CD4-positive, alpha-beta memory T cell (primary cell): ENCODE measurements at regions not wholly inside any gene's neighbourhood (a gene's known extent, or its start where the extent isn't known, plus 50 kb on each side); places are given as distances from the start of the nearest gene placed in this dataset.
A peak's percentile ranks its signal among the peaks of the same experiment; 100 is the strongest.

Experiments used
- CTCF ChIA-PET: fragments of 350-600 bp; sonication (Branson Sonifier 250); formaldehyde crosslinking; loops from one replicate; lab custom pipeline; 2021; ENCODE audit warnings: inconsistent platforms; ENCODE audit not compliant: partially characterized antibody; lab: Charles Lee
- POLR2A ChIA-PET: fragments of 350-600 bp; sonication (Branson Sonifier 250); formaldehyde crosslinking; loops from one replicate; lab custom pipeline; 2021; ENCODE audit not compliant: partially characterized antibody; lab: Charles Lee
- DNase-seq, 5 donors: peaks; one replicate each; pipeline versions ENCODE4 v3.0.0 to v3.0.0-alpha.2; 2020 to 2022; ENCODE audit warnings: mixed read lengths in 1 of 5
- H3K27ac ChIP-seq: one replicate; pipeline ENCODE4 v1.7.0; 2013; ENCODE audit warnings: low read depth, low read length
- H3K27me3 ChIP-seq: 2 replicates; pipeline ENCODE4 v1.7.0; 2013; ENCODE audit warnings: mild to moderate bottlenecking, low read length, moderate library complexity; ENCODE audit not compliant: insufficient read depth
- H3K36me3 ChIP-seq: 2 replicates; pipeline ENCODE4 v1.7.0; 2013; ENCODE audit warnings: mild to moderate bottlenecking, low read length, moderate library complexity; ENCODE audit not compliant: insufficient read depth
- H3K4me1 ChIP-seq: 2 replicates; pipeline ENCODE4 v1.7.0; 2013; ENCODE audit warnings: mild to moderate bottlenecking, low read length, moderate library complexity; ENCODE audit not compliant: insufficient read depth
- H3K4me3 ChIP-seq, 2 donors: one replicate each; pipeline ENCODE4 v1.7.0; 2013; ENCODE audit warnings: low read length in 2 of 2, mild to moderate bottlenecking in 1 of 2
- H3K9me3 ChIP-seq, 2 donors: one replicate each; pipeline ENCODE4 v1.7.0; 2013; ENCODE audit warnings: low read length in 2 of 2, control low read depth in 1 of 2; ENCODE audit not compliant: control insufficient read depth in 1 of 2
- H3K27ac Mint-ChIP-seq, 7 donors: one replicate each; pipeline ENCODE4 v1.8.0; 2020 to 2021; ENCODE audit warnings: mixed read lengths in 7 of 7, mild to moderate bottlenecking in 6 of 7, inconsistent platforms in 3 of 7, moderate library complexity in 3 of 7
- H3K27me3 Mint-ChIP-seq, 2 donors: one replicate each; pipeline ENCODE4 v1.8.0; 2020 to 2021; ENCODE audit warnings: mixed read lengths in 2 of 2
- H3K36me3 Mint-ChIP-seq, 2 donors: one replicate each; pipeline ENCODE4 v1.8.0; 2020 to 2021; ENCODE audit warnings: mixed read lengths in 2 of 2, inconsistent platforms in 1 of 2, mild to moderate bottlenecking in 1 of 2
- H3K4me1 Mint-ChIP-seq, 4 donors: one replicate each; pipeline ENCODE4 v1.8.0; 2020 to 2021; ENCODE audit warnings: mixed read lengths in 4 of 4, mild to moderate bottlenecking in 1 of 4
- H3K4me3 Mint-ChIP-seq, 8 donors: one replicate each; pipeline ENCODE4 v1.8.0; 2020 to 2021; ENCODE audit warnings: mixed read lengths in 8 of 8, mild to moderate bottlenecking in 7 of 8, moderate library complexity in 6 of 8, inconsistent platforms in 3 of 8
- H3K9me3 Mint-ChIP-seq, 8 donors: one replicate each; pipeline ENCODE4 v1.8.0; 2020 to 2021; ENCODE audit warnings: mixed read lengths in 8 of 8, mild to moderate bottlenecking in 5 of 8, inconsistent platforms in 3 of 8, moderate library complexity in 1 of 8
- intact Hi-C: fragments of 100-400 bp; cut with micrococcal nuclease; formaldehyde crosslinking; loops from one replicate; pipeline ENCODE4 v1.15.1; 2023

- POLR2A ChIA-PET, result no interaction called here
- no peaks in the 10 kb centered on the region for H3K4me1 Mint-ChIP-seq
- H3K9me3 ChIP-seq, result peaks cover 0 to 3% of the 10 kb centered on the region in 2 donors
Measured at GRCh38 chr3:117977504-117978228, 1057.0 kb downstream of the IGSF11 start.

GRCh38 chr3:117979466-117979865 is 1055.2 kb downstream of the IGSF11 start:
- POLR2A ChIA-PET, result no interaction called here
- no peaks in the 10 kb centered on the region for H3K36me3 ChIP-seq
- Mint-ChIP-seq H3K27ac (no peak overlapping the region), H3K36me3 (no peaks in the 10 kb centered on the region), H3K4me1 (no peaks in the 10 kb centered on the region), H3K9me3 (peaks cover 0 to 8% (median 0%) of the 10 kb centered on the region in 8 donors), H3K4me3 (no peak overlapping the region), H3K27me3 (no peaks in the 10 kb centered on the region)
- peaks cover 0 to 3% of the 10 kb centered on the region in 2 donors for H3K9me3 ChIP-seq
- H3K27ac ChIP-seq, result no peak overlapping the region
- DNase-seq, result no peak
- intact Hi-C loops, result no loop called here
- H3K4me1 ChIP-seq, result no peaks in the 10 kb centered on the region
- CTCF ChIA-PET, result no interaction called here
- no peaks in the 10 kb centered on the region for H3K27me3 ChIP-seq
- no peak overlapping the region for H3K4me3 ChIP-seq

More at GRCh38 chr3:117977504-117978228, 1057.0 kb downstream of the IGSF11 start:
- intact Hi-C loops, result no loop called here
- Mint-ChIP-seq H3K9me3 (peaks cover 0 to 8% (median 0%) of the 10 kb centered on the region in 8 donors), H3K27ac (no peak overlapping the region), H3K27me3 (no peaks in the 10 kb centered on the region), H3K4me3 (no peak overlapping the region), H3K36me3 (no peaks in the 10 kb centered on the region)
- DNase-seq, result no peak
- H3K4me3 ChIP-seq, result no peak overlapping the region
- no peaks in the 10 kb centered on the region for H3K27me3 ChIP-seq
- CTCF ChIA-PET, result no interaction called here
- H3K4me1 ChIP-seq, result no peaks in the 10 kb centered on the region
- no peak overlapping the region for H3K27ac ChIP-seq
- no peaks in the 10 kb centered on the region for H3K36me3 ChIP-seq

GRCh38 chr3:117987256-117987655 is 1047.4 kb downstream of the IGSF11 start:
- Histone ChIP-seq H3K36me3 (no peaks in the 10 kb centered on the region), H3K9me3 (no peaks in the 10 kb centered on the region), H3K27ac (no peak overlapping the region), H3K27me3 (no peaks in the 10 kb centered on the region), H3K4me1 (no peaks in the 10 kb centered on the region), H3K4me3 (no peak overlapping the region)
- intact Hi-C loops, result no loop called here
- Mint-ChIP-seq H3K9me3 (peaks cover 0 to 8% (median 3%) of the 10 kb centered on the region in 8 donors), H3K36me3 (no peaks in the 10 kb centered on the region), H3K4me1 (no peaks in the 10 kb centered on the region), H3K27me3 (no peaks in the 10 kb centered on the region), H3K4me3 (no peak overlapping the region), H3K27ac (no peak overlapping the region)
- no peak for DNase-seq
- ChIA-PET CTCF (interaction anchor here (1.3 kb wide), 1 partner anchor 11 kb away, joined by 3 read pairs; no protein-coding TSS in a partner anchor), POLR2A (no interaction called here)

DNA sequence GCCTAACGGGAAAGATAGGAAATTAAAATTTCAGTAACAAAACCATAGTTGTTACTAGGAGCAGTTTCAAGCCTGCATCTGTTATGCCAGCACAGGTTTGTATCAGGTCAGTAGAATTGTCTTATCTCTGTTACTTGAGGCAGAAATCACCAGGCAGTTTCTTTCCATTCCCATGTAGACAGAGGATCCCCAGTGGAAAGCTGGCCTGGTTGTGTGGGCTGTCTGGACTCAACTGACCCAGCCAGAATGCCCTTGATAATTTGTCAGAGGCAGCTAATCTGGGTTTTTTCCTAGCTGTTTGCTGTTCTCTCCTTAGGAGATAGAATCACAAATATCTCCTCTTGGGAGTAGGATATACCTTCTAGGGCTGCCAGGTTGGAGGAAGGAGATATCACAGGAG is 1044.7 kb downstream of the IGSF11 start:
- H3K36me3 ChIP-seq, result no peaks in the 10 kb centered on the region
- H3K27me3 ChIP-seq, result no peaks in the 10 kb centered on the region
- no peak overlapping the region for H3K4me3 ChIP-seq
- ChIA-PET POLR2A (no interaction called here), CTCF (no interaction called here)
- intact Hi-C loops, result no loop called here
- no peaks in the 10 kb centered on the region for H3K4me1 Mint-ChIP-seq
- peaks cover 0 to 2% of the 10 kb centered on the region in 2 donors for H3K27me3 Mint-ChIP-seq
- no peak overlapping the region for H3K27ac Mint-ChIP-seq
- H3K9me3 ChIP-seq, result no peaks in the 10 kb centered on the region
- peaks cover 0 to 9% (median 2%) of the 10 kb centered on the region in 8 donors for H3K9me3 Mint-ChIP-seq
- H3K27ac ChIP-seq, result no peak overlapping the region
- no peak for DNase-seq
- H3K4me1 ChIP-seq, result no peaks in the 10 kb centered on the region
- H3K4me3 Mint-ChIP-seq, result no peak overlapping the region
- H3K36me3 Mint-ChIP-seq, result no peaks in the 10 kb centered on the region

DNA sequence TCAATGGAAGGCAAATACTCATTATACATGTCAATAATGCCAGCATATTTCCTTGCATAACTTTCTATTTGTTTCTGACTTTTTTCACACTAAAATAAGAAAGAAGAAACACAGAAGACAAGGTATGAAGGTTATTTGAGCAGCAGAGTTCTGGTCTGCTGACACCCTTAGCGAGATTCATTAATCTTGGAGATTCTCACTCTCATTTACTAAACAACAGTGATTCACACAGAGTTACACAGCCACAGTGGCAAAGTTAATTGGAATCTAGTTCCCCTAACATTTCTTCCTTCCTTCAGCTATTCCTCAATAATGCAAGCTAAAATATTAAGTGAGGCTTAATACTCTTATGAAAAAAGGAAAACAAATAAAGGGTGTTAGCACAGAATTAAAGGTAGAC is 1044.0 kb downstream of the IGSF11 start:
- H3K27ac ChIP-seq, result no peak overlapping the region
- H3K36me3 ChIP-seq, result no peaks in the 10 kb centered on the region
- H3K27me3 Mint-ChIP-seq, result peaks cover 0 to 2% of the 10 kb centered on the region in 2 donors
- no peaks in the 10 kb centered on the region for H3K27me3 ChIP-seq
- no peak overlapping the region for H3K4me3 ChIP-seq
- no peak overlapping the region for H3K4me3 Mint-ChIP-seq
- no peak overlapping the region for H3K27ac Mint-ChIP-seq
- no peaks in the 10 kb centered on the region for H3K4me1 Mint-ChIP-seq
- H3K36me3 Mint-ChIP-seq, result no peaks in the 10 kb centered on the region
- H3K9me3 Mint-ChIP-seq, result peaks cover 0 to 10% (median 2%) of the 10 kb centered on the region in 8 donors
- no peak for DNase-seq
- no peaks in the 10 kb centered on the region for H3K9me3 ChIP-seq
- H3K4me1 ChIP-seq, result no peaks in the 10 kb centered on the region
- POLR2A ChIA-PET, result no interaction called here
- CTCF ChIA-PET, result no interaction called here
- intact Hi-C loops, result no loop called here

DNA sequence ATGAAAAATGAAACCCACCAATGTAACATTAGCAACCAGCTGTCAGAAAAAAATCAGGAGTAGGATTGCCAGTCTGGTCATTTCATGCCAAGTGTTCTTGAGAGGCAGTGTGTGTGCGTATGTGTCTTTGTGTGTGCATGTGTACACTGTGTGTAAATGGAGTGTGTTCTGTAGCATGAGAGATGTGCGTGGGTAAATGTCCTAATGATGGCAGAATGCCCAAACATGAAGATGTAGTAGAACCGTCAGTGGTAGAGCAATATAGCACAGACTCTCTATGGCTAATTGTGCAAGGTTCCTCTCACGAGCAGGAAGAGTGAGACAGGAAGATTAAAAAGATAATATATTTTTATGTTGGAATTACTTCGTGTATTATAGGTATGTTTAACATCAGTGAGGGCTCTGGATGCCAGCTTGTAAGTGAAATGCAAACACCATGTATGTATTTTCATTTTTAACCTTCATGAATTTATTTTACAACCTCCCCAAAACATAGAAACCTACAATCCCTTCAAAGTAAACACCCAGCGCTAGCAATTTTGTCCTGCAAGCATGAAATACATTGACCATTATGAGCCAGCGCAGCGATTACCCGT is 1038.7 kb downstream of the IGSF11 start:
- no peaks in the 10 kb centered on the region for H3K27me3 ChIP-seq
- intact Hi-C loops, result no loop called here
- no peak overlapping the region for H3K4me3 Mint-ChIP-seq
- POLR2A ChIA-PET, result no interaction called here
- H3K9me3 Mint-ChIP-seq, result peaks cover 0 to 6% (median 0%) of the 10 kb centered on the region in 8 donors
- H3K4me1 ChIP-seq, result no peaks in the 10 kb centered on the region
- H3K27ac ChIP-seq, result no peak overlapping the region
- CTCF ChIA-PET, result interaction anchor here (0.7 to 0.8 kb wide), 2 partner anchors 8 to 12 kb away, joined by 3 read pairs; no protein-coding TSS in a partner anchor
- no peaks in the 10 kb centered on the region for H3K36me3 Mint-ChIP-seq
- H3K9me3 ChIP-seq, result no peaks in the 10 kb centered on the region
- H3K4me1 Mint-ChIP-seq, result no peaks in the 10 kb centered on the region
- H3K36me3 ChIP-seq, result no peaks in the 10 kb centered on the region
- DNase-seq, result no peak
- no peak overlapping the region for H3K27ac Mint-ChIP-seq
- H3K27me3 Mint-ChIP-seq, result peaks cover 0 to 6% of the 10 kb centered on the region in 2 donors
- no peak overlapping the region for H3K4me3 ChIP-seq

DNA sequence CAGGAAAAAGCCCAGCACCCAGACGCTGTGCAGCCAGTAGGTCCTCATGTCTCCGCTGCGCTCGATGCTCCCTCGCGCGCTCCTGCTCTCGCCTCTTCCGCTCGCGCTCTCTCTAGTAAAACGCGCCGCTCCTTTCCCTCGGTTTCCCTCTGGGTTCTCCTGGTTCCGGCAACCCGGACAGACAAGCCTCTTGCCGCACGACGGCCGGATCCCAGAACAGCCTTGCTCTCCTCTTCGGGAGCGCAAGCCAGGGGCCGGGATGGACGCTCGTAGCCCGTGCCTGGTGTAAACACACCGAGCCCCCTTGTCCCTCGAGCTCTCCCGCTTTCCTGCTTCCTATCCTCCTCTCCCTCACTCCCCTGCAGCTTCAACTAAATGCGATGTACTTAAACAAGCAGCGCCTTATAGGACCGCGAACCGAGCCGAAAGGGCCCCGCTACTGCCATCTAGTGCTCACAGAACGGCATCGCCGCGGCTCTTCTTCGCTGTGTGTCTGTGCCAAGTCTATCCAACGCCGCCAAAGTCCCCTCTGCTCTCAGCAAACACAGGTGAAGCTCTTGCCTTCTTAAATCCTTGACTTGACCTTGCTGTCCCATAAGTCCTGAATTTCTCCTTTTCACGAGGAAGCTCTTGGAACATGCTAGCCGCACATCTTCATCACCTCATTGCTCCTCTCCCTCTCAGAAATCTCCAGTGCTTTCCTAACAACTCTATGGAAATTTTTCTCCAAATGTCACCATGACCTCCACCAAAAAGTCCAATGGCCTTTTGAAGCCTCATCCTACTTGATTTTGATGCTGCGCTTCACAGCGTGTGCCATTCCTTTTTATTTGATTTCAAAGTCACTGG is 1037.2 kb downstream of the IGSF11 start:
- Histone ChIP-seq H3K4me1 (no peaks in the 10 kb centered on the region), H3K27ac (no peak overlapping the region), H3K27me3 (no peaks in the 10 kb centered on the region), H3K9me3 (no peaks in the 10 kb centered on the region), H3K4me3 (no peak overlapping the region), H3K36me3 (no peaks in the 10 kb centered on the region)
- Mint-ChIP-seq H3K36me3 (no peaks in the 10 kb centered on the region), H3K4me3 (no peak overlapping the region), H3K27ac (no peak overlapping the region), H3K9me3 (peaks cover 0 to 6% (median 0%) of the 10 kb centered on the region in 8 donors), H3K27me3 (peaks cover 0 to 6% of the 10 kb centered on the region in 2 donors), H3K4me1 (no peaks in the 10 kb centered on the region)
- DNase-seq, result peak in 3 of 5 donors; percentile 3 to 13 (median 6)
- intact Hi-C loops, result no loop called here
- POLR2A ChIA-PET, result no interaction called here
- CTCF ChIA-PET, result interaction anchor here (1.0 kb wide), 1 partner anchor 11 kb away, joined by 3 read pairs; no protein-coding TSS in a partner anchor
